Smooth muscle cell (in vitro differentiated cells): ENCODE measurements at regions not wholly inside any gene's neighbourhood (a gene's known extent, or its start where the extent isn't known, plus 50 kb on each side); places are given as distances from the start of the nearest gene placed in this dataset.

Experiments used
- DNase-seq: peaks from one replicate; lab custom pipeline; 2025; ENCODE audit not compliant: unreplicated experiment; lab: John Stamatoyannopoulos, UW
- H2AFZ ChIP-seq: fragments of 200-600 bp; sonication (generic); 2 replicates; pipeline ENCODE4 v1.6.0; 2016; ENCODE audit warnings: antibody characterized with exemption, low read depth, mild to moderate bottlenecking
- H3F3A ChIP-seq: fragments of 200-600 bp; sonication (generic); 2 replicates; pipeline ENCODE4 v1.6.0; 2017; ENCODE audit warnings: antibody characterized with exemption, low read depth
- H3K27ac ChIP-seq: fragments of 200-600 bp; sonication (generic); 2 replicates; pipeline ENCODE4 v1.5.1; 2016; ENCODE audit warnings: low read depth, mild to moderate bottlenecking
- H3K27me3 ChIP-seq: fragments of 200-600 bp; sonication (generic); 2 replicates; pipeline ENCODE4 v1.6.1; 2016; ENCODE audit warnings: low read depth, mild to moderate bottlenecking
- H3K36me3 ChIP-seq: fragments of 200-600 bp; sonication (generic); 2 replicates; pipeline ENCODE4 v1.5.1; 2016; ENCODE audit warnings: low read depth
- H3K4me1 ChIP-seq: fragments of 200-600 bp; sonication (generic); 2 replicates; pipeline ENCODE4 v1.5.1; 2016; ENCODE audit warnings: low read depth
- H3K4me2 ChIP-seq: fragments of 200-600 bp; sonication (generic); 2 replicates; pipeline ENCODE4 v1.6.0; 2016; ENCODE audit warnings: mild to moderate bottlenecking
- H3K4me3 ChIP-seq: fragments of 200-600 bp; sonication (generic); 2 replicates; pipeline ENCODE4 v1.5.1; 2016; ENCODE audit warnings: mild to moderate bottlenecking
- H3K79me2 ChIP-seq: fragments of 200-600 bp; sonication (generic); 2 replicates; pipeline ENCODE4 v1.6.0; 2016; ENCODE audit warnings: low read depth, mild to moderate bottlenecking
- H3K9ac ChIP-seq: fragments of 200-600 bp; sonication (generic); 2 replicates; pipeline ENCODE4 v1.6.0; 2016; ENCODE audit warnings: low read depth
- H3K9me3 ChIP-seq: fragments of 200-600 bp; sonication (generic); replicated peaks from 2 replicates; pipeline ENCODE4 v1.5.1; 2016; ENCODE audit warnings: low read depth
- H4K20me1 ChIP-seq: fragments of 200-600 bp; sonication (generic); 2 replicates; pipeline ENCODE4 v1.6.0; 2016; ENCODE audit warnings: low read depth
- WGBS: methylation state at CpG from one replicate; pipeline ENCODE4 v1.1.7; 2016; ENCODE audit warnings: low lambda C conversion rate; 5-methylcytosine and 5-hydroxymethylcytosine counted together
- TF ChIP-seq, protein P1 (sequence below): fragments of 200-600 bp; sonication (generic); IDR thresholded peaks from 2 replicates; pipeline ENCODE4 v1.5.1; 2017; ENCODE audit warnings: borderline replicate concordance, mild to moderate bottlenecking, antibody characterized with exemption; ENCODE audit not compliant: insufficient read depth, poor library complexity, severe bottlenecking

DNA sequence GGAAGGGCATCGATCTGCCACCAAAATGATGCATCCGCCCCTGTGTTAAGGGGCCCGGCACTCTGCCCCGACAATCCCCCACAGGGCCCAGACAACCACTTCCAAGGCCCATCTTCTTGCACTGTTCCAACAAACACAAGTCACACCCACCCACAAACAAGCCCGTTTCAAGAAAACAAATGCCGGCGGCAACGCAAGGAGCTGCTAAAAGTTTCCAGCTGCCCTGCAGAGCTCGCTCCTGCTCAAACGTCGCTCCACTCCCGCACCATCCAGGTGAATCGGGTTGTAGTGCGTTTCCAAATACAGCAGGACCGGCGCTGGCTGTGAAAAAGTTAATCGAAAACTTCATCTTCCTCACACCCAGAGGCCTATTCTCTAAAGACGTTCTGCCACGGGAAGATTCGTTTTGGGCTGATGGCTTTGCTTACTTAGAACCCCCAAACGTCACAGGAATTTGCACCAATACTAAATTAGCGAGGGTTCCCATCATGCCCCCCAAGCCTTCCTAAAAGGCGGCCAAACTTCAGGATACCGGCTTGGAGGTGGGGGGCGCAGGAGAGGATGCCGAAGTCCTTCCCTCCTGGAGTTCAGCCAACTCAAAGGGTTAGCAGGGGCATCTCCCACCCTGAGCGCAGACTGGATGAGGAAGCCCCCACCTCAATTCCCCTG lies 107.4 kb upstream of the DOCK9 start:
- Histone ChIP-seq H3K27me3 (no peaks in the 10 kb centered on the region), H3K4me1 (peaks cover 3% of the 10 kb centered on the region), H3K79me2 (no peaks in the 10 kb centered on the region), H3F3A (peaks cover 3% of the 10 kb centered on the region), H4K20me1 (no peaks in the 10 kb centered on the region), H3K4me3 (peak overlapping the region; percentile 62), H3K36me3 (no peaks in the 10 kb centered on the region), H3K27ac (no peak overlapping the region), H3K9ac (no peak overlapping the region), H3K4me2 (peak overlapping the region; percentile 91), H2AFZ (peak overlapping the region; percentile 52), H3K9me3 (no peaks in the 10 kb centered on the region)
- TF ChIP-seq, protein P1, sequence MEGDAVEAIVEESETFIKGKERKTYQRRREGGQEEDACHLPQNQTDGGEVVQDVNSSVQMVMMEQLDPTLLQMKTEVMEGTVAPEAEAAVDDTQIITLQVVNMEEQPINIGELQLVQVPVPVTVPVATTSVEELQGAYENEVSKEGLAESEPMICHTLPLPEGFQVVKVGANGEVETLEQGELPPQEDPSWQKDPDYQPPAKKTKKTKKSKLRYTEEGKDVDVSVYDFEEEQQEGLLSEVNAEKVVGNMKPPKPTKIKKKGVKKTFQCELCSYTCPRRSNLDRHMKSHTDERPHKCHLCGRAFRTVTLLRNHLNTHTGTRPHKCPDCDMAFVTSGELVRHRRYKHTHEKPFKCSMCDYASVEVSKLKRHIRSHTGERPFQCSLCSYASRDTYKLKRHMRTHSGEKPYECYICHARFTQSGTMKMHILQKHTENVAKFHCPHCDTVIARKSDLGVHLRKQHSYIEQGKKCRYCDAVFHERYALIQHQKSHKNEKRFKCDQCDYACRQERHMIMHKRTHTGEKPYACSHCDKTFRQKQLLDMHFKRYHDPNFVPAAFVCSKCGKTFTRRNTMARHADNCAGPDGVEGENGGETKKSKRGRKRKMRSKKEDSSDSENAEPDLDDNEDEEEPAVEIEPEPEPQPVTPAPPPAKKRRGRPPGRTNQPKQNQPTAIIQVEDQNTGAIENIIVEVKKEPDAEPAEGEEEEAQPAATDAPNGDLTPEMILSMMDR: no peak
- WGBS: 13% methylated on average over 26 of the region's 27 CpGs
- DNase-seq: no peak

DNA sequence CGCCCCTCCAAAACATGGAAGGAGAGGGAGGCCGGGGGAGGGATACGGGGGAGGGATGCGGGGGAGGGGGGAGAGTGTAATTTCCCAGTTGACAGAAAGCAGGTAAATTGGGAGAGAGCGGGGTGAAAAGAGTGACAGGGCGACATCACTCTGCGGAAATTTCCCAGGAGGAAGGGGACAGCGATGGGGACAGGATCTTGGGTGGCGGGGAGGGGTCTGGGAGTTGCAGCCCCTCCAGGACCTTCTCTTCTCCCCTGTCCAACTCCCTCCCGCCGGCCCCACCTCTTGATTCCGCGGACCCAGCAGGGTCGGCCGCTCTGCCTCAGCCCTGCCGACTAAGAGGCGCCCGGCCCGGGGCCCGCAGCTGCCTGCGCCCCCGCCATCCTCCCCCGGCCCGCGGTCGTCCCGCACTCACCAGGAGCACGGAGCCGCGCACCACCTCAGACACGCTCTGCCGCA lies 108.0 kb upstream of the DOCK9 start:
- TF ChIP-seq, protein P1: no peak
- Histone ChIP-seq H3K36me3 (no peaks in the 10 kb centered on the region), H3F3A (peaks cover 3% of the 10 kb centered on the region), H3K4me3 (peak overlapping the region; percentile 62), H3K9ac (no peak overlapping the region), H2AFZ (no peak overlapping the region), H3K4me1 (peaks cover 3% of the 10 kb centered on the region), H3K27ac (no peak overlapping the region), H3K79me2 (no peaks in the 10 kb centered on the region), H3K4me2 (peak overlapping the region; percentile 91), H3K27me3 (no peaks in the 10 kb centered on the region), H4K20me1 (no peaks in the 10 kb centered on the region), H3K9me3 (no peaks in the 10 kb centered on the region)
- 3% methylated on average over 20 of the region's 32 CpGs for WGBS
- no peak for DNase-seq

DNA sequence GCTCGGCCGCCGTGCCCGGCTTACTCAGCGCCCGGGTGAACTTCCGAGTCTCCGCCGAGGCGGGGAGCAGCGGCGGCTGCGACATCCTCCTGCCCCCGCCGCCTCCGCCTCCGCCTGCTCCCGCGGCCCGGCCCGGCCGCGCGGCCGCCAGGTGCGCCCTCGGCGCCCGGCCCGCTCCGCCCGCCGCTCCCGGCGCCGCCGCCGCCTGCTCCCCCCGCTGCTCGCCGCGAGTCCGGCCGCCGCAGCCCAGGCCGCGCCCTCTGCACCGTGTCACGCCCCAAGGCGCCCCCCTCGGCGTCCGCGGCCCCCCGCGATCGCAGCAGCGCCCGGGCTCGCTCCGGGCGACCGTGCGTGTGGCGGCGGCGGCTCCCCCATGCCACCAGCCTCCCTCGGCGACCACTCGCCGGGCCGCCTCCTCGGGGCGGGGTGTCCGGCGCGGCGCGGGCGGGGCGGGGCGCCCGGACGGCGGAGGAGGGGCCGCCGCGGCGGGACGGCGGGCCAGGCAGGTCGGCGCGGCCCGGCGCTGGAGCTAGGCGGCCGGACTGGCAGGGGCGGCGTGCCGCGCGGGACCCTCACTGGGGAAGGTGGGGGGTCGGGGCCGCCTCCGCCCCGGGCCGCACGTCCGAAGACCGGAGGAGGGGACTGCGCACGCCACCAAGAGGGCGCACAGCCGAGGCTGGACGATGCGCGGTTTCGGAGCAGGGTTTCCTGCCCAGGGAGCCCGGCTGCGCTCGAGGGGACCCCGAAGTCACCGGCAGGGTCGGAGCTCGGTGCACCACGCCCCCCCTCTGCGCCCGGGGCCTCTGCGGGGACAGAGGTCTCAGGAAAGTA lies 108.6 kb upstream of the DOCK9 start:
- H2AFZ ChIP-seq: peak overlapping the region; percentile 73
- peak overlapping the region; percentile 62 for H3K4me3 ChIP-seq
- under 1% methylated on average over 62 of the region's 130 CpGs for WGBS
- peak overlapping the region; percentile 91 for H3K4me2 ChIP-seq
- H3K79me2 ChIP-seq: no peaks in the 10 kb centered on the region
- peak overlapping the region; percentile 79 for H3K27ac ChIP-seq
- H3K9ac ChIP-seq: peak overlapping the region; percentile 59
- H3K27me3 ChIP-seq: no peaks in the 10 kb centered on the region
- TF ChIP-seq, protein P1: no peak
- H3K36me3 ChIP-seq: no peaks in the 10 kb centered on the region
- H3K4me1 ChIP-seq: peaks cover 3% of the 10 kb centered on the region
- no peaks in the 10 kb centered on the region for H4K20me1 ChIP-seq
- H3F3A ChIP-seq: peaks cover 3% of the 10 kb centered on the region
- peak; percentile 17 for DNase-seq
- no peaks in the 10 kb centered on the region for H3K9me3 ChIP-seq
